WTC11 (cell line): ENCODE measurements at regions not wholly inside any gene's neighbourhood (a gene's known extent, or its start where the extent isn't known, plus 50 kb on each side); places are given as distances from the start of the nearest gene placed in this dataset.
"Not testable (repeated sequence)": the region's sequence is repeated elsewhere in the genome, so short reads cannot be mapped to it uniquely, and the experiment has no call there.

ENCODE experiments used
- ATF2 ChIP-seq: sonication (generic); formaldehyde crosslinking; IDR thresholded peaks from 2 replicates; pipeline ENCODE4 v1.8.1; 2022; ENCODE audit warnings: low read depth, missing genetic modification reagents, borderline replicate concordance
- CTCF ChIP-seq: fragments of 200-600 bp; IDR thresholded peaks from 2 replicates; pipeline ENCODE4 v1.8.0; 2022; ENCODE audit warnings: antibody characterized with exemption
- MAX ChIP-seq: sonication (generic); formaldehyde crosslinking; IDR thresholded peaks from 2 replicates; pipeline ENCODE4 v1.8.0; 2022; ENCODE audit warnings: mild to moderate bottlenecking, missing genetic modification reagents
- NR2C2 ChIP-seq: sonication (generic); formaldehyde crosslinking; IDR thresholded peaks from 2 replicates; pipeline ENCODE4 v1.8.0; 2022; ENCODE audit warnings: mild to moderate bottlenecking, missing genetic modification reagents
- PRDM15 ChIP-seq: sonication (generic); formaldehyde crosslinking; IDR thresholded peaks from 2 replicates; pipeline ENCODE4 v1.8.0; 2022; ENCODE audit warnings: missing genetic modification reagents
- TCF7 ChIP-seq: sonication (generic); formaldehyde crosslinking; IDR thresholded peaks from 2 replicates; pipeline ENCODE4 v1.8.0; 2022; ENCODE audit warnings: mild to moderate bottlenecking, low read depth, missing genetic modification reagents, moderate library complexity
- ZBTB43 ChIP-seq: sonication (generic); formaldehyde crosslinking; IDR thresholded peaks from 2 replicates; pipeline ENCODE4 v1.8.1; 2023; ENCODE audit warnings: mild to moderate bottlenecking, missing genetic modification reagents

- not testable (repeated sequence) for TF ChIP-seq PRDM15; ZBTB43 (CRISPR knock-in tag); NR2C2 (CRISPR knock-in tag); MAX (CRISPR knock-in tag); ATF2 (CRISPR knock-in tag); CTCF; TCF7 (CRISPR knock-in tag)
Measured at GRCh38 chrX:92163035-92163434, 383.9 kb downstream of the PCDH11X start.
